Endodermal cell (in vitro differentiated cells): ENCODE measurements at regions not wholly inside any gene's neighbourhood (a gene's known extent, or its start where the extent isn't known, plus 50 kb on each side); places are given as distances from the start of the nearest gene placed in this dataset.

Experiments
- DNase-seq: peaks from one replicate; pipeline ENCODE4 v3.0.0-alpha.2; 2017
- H3K27ac ChIP-seq: 2 replicates; pipeline ENCODE4 v1.5.1; 2013; ENCODE audit warnings: mild to moderate bottlenecking, low read depth, low read length, moderate library complexity
- H3K27me3 ChIP-seq: 2 replicates; pipeline ENCODE4 v1.6.1; 2013; ENCODE audit warnings: mild to moderate bottlenecking, low read length, moderate library complexity; ENCODE audit not compliant: insufficient read depth, control insufficient read depth, poor library complexity, severe bottlenecking
- H3K36me3 ChIP-seq: 2 replicates; pipeline ENCODE4 v1.7.0; 2013; ENCODE audit warnings: mild to moderate bottlenecking, low read length, moderate library complexity; ENCODE audit not compliant: control insufficient read depth, insufficient read depth
- H3K4me1 ChIP-seq: one replicate; pipeline ENCODE4 v1.7.0; 2013; ENCODE audit warnings: low read length; ENCODE audit not compliant: control insufficient read depth, insufficient read depth
- H3K4me3 ChIP-seq: 2 replicates; pipeline ENCODE4 v1.5.1; 2013; ENCODE audit warnings: mild to moderate bottlenecking, low read length, moderate library complexity
- H3K9ac ChIP-seq: 2 replicates; pipeline ENCODE4 v1.6.1; 2013; ENCODE audit warnings: mild to moderate bottlenecking, low read length, moderate library complexity; ENCODE audit not compliant: poor library complexity, severe bottlenecking; ENCODE audit errors: extremely low read depth
- H3K9me3 ChIP-seq: 2 replicates; pipeline ENCODE4 v1.6.1; 2013; ENCODE audit warnings: mild to moderate bottlenecking, low read length, moderate library complexity; ENCODE audit not compliant: control insufficient read depth
- H3K27ac Mint-ChIP-seq: 2 replicates; pipeline ENCODE4 v1.8.0; 2020; ENCODE audit warnings: mixed read lengths
- H3K27me3 Mint-ChIP-seq: 2 replicates; pipeline ENCODE4 v1.8.0; 2021; ENCODE audit warnings: mild to moderate bottlenecking, mixed read lengths; ENCODE audit not compliant: insufficient read depth
- H3K36me3 Mint-ChIP-seq: 2 replicates; pipeline ENCODE4 v1.8.0; 2020; ENCODE audit warnings: low read depth, mixed read lengths
- H3K4me1 Mint-ChIP-seq: 2 replicates; pipeline ENCODE4 v1.8.0; 2020; ENCODE audit warnings: mixed read lengths
- H3K4me3 Mint-ChIP-seq: 2 replicates; pipeline ENCODE4 v1.8.0; 2020; ENCODE audit warnings: mild to moderate bottlenecking, moderate library complexity, mixed read lengths
- H3K9me3 Mint-ChIP-seq: 2 replicates; pipeline ENCODE4 v1.8.0; 2020; ENCODE audit warnings: mild to moderate bottlenecking, mixed read lengths
- CTCF ChIP-seq: fragments of 200-600 bp; sonication (generic); conservative IDR thresholded peaks from 2 replicates; pipeline ENCODE4 v1.5.0; 2021; ENCODE audit warnings: antibody characterized with exemption, mild to moderate bottlenecking
- WGBS, 2 experiments: methylation state at CpG; one replicate each; pipeline versions ENCODE4 v1.1.5 to v1.1.7; 2013; ENCODE audit warnings: missing lambda C conversion rate in 2 of 2, mixed read lengths in 1 of 2; ENCODE audit not compliant: insufficient coverage in 1 of 2, insufficient read length in 1 of 2; 5-methylcytosine and 5-hydroxymethylcytosine counted together

GRCh38 chr2:64704161-64704560 lies 50.4 kb upstream of the SERTAD2 start:
- no peak overlapping the region for H3K27ac ChIP-seq
- WGBS, 2 experiments: 97 to 100% methylated on average over 1 to 4 of the region's 4 CpGs
- Mint-ChIP-seq H3K4me3 (no peak overlapping the region), H3K27me3 (no peaks in the 10 kb centered on the region), H3K27ac (no peak overlapping the region), H3K9me3 (no peaks in the 10 kb centered on the region), H3K36me3 (peaks cover 3% of the 10 kb centered on the region), H3K4me1 (peaks cover 5% of the 10 kb centered on the region)
- no peaks in the 10 kb centered on the region for H3K9me3 ChIP-seq
- H3K27me3 ChIP-seq: no peaks in the 10 kb centered on the region
- no peak overlapping the region for H3K9ac ChIP-seq
- DNase-seq: no peak
- H3K36me3 ChIP-seq: no peaks in the 10 kb centered on the region
- TF ChIP-seq CTCF: no peak
- no peaks in the 10 kb centered on the region for H3K4me1 ChIP-seq
- no peak overlapping the region for H3K4me3 ChIP-seq

GRCh38 chr2:64704996-64705395 lies 51.3 kb upstream of the SERTAD2 start:
- Mint-ChIP-seq H3K4me3 (no peak overlapping the region), H3K36me3 (peaks cover 3% of the 10 kb centered on the region), H3K27ac (no peak overlapping the region), H3K27me3 (no peaks in the 10 kb centered on the region), H3K9me3 (no peaks in the 10 kb centered on the region), H3K4me1 (peaks cover under 1% of the 10 kb centered on the region)
- H3K4me3 ChIP-seq: no peak overlapping the region
- 91 to 100% methylated on average over 1 of the region's 1 CpG for WGBS, 2 experiments
- TF ChIP-seq CTCF: no peak
- H3K36me3 ChIP-seq: no peaks in the 10 kb centered on the region
- no peaks in the 10 kb centered on the region for H3K9me3 ChIP-seq
- H3K27me3 ChIP-seq: no peaks in the 10 kb centered on the region
- H3K4me1 ChIP-seq: no peaks in the 10 kb centered on the region
- DNase-seq: no peak
- H3K9ac ChIP-seq: no peak overlapping the region
- no peak overlapping the region for H3K27ac ChIP-seq

- Mint-ChIP-seq H3K9me3 (no peaks in the 10 kb centered on the region), H3K27me3 (no peaks in the 10 kb centered on the region), H3K4me3 (no peak overlapping the region), H3K36me3 (no peaks in the 10 kb centered on the region), H3K4me1 (no peaks in the 10 kb centered on the region), H3K27ac (no peak overlapping the region)
- 100% methylated on average over 1 to 2 of the region's 2 CpGs for WGBS, 2 experiments
- Histone ChIP-seq H3K9ac (no peak overlapping the region), H3K4me3 (no peak overlapping the region), H3K9me3 (no peaks in the 10 kb centered on the region), H3K27me3 (no peaks in the 10 kb centered on the region), H3K27ac (no peak overlapping the region), H3K4me1 (no peaks in the 10 kb centered on the region), H3K36me3 (no peaks in the 10 kb centered on the region)
- no peak for DNase-seq
- no peak for TF ChIP-seq CTCF
These were observed 53.6 kb upstream of the SERTAD2 start for GRCh38 chr2:64707276-64707675.
